CD4-positive, alpha-beta T cell treated with Interleukin-17A for 4 hours (primary cell): ENCODE measurements at regions not wholly inside any gene's neighbourhood (a gene's known extent, or its start where the extent isn't known, plus 50 kb on each side); places are given as distances from the start of the nearest gene placed in this dataset.
"Not testable (repeated sequence)": the region's sequence is repeated elsewhere in the genome, so short reads cannot be mapped to it uniquely, and the experiment has no call there.

Experiments
- DNase-seq: peaks from one replicate; pipeline ENCODE4 v3.0.0-alpha.2; 2020; ENCODE audit warnings: mixed read lengths

DNA sequence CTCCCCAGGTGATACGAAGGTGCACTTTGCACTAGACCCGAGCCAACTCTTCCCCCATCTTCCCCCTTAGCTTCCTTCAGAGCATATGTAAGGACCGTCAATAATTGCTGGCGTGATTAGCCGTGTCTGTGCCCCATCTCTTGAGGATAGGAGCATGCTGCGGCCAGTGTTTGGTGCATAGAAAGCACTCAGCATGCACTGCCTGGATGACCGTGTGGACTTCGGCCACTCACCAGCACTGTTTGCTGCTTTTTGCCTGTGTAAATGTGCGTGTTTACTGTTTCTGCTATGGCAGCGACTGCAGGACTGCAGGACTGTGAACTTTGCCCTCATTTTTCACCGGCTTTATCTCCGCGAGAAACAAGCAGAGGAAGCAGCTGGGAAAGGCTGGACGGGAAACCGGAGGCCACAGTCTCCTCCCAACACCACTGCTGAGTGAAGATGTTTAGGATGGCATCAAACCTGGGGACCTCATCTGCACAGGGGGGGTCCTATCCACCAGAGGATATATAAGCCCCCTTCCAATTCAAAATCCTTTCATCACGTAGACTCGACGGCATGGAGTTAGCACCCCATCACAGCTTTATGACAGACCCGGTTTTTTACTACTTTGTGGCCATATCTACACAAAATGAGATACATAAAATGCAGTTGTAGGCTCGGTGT, 150.6 kb upstream of the AFDN start:
- no peak for DNase-seq

DNA sequence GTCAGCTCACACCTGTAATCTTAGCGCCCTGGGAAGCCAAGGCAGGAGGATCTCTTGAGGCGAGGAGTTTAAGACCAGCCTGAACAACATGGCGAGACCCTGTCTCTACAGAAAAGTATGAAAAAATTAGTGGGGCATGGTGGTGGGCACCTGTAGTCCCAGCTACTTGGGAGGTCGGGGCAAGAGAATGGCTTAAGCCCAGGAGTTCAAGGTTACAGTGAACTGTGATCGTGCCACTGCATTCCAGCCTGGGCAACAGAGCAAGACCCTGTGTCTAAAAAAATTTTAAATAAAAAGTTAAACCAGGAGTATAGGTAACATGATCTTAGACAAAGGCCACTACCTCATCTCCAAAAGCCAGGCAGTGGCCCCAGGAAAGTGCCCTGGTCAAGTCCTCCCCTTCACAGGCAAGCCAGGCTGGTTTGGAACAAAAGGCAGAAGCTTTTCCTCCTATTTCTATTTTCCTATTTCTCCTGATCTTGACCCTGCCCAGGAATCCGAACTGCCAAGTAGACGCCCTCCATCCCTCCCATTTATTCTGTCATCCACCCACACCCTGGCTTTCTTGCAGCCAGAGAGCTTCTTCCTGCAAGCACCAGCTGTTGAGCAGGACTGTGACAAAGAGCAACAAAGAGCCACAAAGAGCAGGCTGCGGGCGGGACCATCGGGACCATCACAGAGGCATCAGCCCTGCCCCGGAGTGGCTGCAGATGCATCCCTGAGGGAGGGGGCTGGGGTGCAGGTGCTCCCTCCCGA, 149.9 kb upstream of the AFDN start:
- no peak for DNase-seq

DNA sequence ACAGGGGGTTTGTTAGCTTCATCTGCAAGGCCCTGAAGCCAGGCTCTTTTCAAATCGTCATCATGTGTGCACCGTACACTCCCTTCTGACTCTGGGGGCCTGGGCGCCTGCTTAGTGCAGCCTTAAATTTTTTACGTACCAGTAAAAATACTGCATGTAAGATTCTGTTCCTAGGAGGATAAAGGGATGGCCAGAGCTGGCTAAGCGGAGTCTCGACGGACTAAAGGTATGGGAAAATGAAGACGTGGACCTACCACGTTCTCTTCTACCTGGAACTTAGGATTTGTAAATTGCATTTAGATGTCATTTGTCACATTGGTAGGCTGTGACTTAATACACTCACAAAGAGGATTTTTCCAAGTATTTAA, 149.3 kb upstream of the AFDN start:
- no peak for DNase-seq

DNA sequence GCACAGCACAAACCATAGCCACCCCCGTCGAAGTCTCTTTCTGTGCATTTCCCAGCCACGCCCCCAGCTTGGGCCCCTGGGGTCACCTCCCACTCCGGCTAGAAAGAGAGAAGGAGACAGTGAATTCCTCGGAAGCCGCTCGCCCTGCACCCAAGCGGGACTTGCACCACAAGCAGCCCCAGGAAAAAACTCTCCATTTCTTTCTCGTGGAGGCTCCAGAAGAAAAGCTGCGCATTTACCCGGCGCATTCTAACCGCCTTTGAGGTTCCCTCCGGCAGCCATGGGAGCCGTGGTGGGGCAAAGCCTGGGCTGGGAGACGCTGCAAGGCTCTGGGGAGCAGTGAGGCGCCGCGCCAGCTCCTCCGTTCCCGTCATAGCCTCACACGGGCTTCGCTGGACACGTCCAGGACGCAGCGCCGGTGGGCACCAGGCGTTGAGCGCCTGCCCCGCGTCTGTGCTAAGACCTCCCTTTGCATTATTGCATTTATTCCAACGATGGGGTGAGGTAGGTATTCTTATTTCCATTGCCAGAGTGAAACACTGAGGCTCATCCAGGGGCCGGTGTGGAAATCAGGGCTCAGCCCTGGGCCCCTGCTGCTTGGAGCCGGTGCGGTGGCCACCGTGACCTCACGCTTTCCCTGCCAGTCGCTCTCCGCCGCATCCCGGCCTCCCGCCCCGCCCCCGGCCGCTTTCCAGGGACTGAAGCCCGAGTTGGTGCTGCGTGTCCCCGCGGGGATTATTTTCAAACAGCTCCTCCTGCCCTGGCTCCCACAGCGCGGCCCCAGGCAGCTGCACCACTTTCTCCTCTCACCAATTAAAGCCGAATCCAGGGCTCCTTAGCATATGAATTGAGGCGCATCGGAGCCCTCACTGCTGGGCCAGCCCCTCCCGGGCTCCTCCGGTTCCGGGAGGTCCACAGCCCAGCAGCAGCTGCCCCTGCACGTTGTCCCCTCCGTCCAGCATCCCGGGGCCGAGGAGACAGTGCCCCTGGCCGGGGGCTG, 148.3 kb upstream of the AFDN start:
- no peak for DNase-seq

DNA sequence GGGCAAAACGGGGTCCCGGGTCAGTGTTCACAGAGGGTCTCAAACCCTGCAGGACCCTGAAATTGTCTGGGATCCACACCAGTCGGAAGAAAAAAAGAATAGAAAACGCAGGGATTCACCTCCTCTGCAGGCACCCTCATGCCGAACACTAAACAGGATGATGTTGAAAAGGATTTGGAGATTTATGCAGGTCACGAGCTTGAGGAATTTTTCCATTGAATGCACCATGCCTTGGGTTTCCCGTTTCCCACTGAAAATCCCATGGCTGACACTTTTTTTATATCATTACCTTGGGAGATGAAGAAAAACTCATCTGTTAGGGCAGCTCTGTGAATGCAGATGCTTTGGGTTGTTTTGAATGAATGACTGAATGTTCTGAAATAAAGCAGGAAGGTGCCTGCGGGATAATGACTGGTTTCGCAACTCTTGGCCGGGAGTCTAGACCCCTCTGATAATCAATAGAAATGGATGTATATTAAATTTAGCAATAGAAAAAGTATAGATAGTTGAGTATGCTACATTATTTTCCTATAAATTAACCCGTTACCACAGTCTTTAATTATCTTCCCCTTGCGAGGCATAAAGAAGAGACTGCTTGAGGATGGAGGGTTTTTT, 147.5 kb upstream of the AFDN start:
- DNase-seq: no peak

DNA sequence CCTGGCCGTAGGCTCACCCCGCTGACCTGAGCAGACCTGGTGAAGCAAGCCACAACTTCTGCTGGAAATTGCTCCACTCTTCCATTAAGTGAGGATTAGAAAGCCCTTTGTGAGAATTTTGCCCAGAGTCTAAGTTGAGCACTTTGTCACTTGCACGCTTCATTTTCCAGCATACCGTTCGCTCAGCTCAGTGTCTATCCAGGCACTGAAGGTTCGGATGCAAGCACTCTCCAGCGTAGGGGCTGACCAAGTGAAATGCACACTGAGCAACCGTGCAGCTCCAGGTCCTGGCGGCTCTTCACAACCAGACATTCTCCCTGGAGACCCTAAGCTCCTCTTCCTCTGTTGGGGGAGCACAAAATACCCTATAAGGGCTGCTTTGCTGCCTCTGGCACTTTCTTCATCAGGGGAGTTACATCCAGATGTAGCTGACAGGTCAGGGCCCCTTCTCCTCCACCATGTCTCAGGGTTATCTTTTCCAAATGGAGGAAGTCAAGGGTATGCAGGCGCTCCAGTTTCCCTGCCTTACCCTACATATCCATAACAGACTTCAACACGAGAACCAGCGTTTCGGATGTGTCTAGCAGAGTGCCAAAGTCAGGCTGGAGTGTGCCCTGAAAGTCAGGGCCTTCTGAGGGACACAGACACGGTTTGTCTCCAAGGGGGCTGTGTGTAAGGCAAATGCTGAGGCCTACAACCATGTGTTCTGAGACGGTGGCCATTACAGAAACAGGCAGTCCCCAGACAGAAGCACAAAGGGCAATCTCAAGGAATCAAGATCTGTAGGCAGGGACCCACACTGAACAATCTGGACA, 146.7 kb upstream of the AFDN start:
- no peak for DNase-seq

DNA sequence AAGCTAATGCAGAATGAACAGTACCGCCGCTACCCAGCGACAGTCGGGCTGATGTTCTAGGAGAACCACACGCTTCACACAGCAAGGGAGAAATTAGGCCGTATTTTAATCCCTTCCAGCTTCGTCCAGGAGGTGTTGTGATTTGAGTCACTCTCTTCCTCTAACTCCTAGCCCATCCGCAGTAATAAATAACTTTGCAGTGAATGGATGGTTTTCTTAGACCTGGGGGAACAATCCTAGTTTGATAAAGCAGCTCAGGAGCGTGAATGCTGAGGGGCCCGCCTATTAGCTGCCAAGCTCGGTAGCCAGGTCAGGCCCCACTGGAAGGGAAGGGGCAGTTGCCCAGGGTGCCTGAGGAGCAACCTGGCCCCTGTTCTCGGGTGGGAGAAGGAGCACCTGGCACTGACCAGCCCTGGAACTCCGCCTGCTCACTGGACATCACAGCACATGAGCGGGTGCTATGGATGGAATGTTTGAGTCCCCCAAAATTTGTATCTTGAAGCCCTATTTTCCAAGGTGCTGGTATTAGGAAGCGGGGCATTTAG, 146.0 kb upstream of the AFDN start:
- no peak for DNase-seq

DNA sequence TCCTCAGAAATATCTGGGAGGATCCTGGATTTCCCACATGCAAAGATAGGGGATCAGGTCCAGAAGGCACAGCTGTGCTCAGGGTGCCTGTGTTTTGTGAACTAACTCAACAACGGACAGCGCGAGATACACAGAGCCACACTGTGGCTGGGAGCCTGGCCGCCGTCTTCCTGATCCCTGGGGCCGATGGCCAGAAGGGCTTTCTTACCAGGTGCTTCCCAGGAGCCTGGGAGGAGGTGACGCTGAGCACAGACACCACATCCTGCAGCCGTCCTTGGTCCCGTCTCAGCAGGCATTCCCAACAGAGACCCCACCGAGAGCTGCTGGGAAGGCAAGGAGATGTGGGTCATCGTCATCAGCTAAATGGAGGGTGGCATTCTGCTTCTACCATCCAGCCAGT, 144.6 kb upstream of the AFDN start:
- DNase-seq: no peak

DNA sequence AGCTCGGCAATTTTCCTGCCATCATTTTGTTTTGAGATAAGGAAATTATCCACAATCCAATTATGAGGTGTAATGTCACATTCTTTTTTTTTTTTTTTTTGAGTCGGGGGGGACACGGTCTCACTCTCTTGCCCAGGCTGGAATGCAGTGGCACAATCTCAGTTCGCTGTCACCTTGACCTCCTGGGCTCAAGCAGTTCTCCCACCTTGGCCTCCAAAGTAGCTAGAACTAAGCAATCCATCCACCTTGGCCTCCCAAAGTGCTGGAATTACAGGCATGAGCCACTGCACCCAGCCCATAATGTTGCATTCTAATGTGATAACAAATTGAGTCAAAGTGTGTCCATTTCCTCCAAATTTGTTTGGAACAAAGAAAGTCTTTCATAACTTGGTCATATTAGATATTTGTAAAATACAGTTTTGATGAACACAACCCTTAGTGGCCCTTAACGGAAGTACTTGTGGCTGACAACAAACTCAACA, 144.1 kb upstream of the AFDN start:
- no peak for DNase-seq

DNA sequence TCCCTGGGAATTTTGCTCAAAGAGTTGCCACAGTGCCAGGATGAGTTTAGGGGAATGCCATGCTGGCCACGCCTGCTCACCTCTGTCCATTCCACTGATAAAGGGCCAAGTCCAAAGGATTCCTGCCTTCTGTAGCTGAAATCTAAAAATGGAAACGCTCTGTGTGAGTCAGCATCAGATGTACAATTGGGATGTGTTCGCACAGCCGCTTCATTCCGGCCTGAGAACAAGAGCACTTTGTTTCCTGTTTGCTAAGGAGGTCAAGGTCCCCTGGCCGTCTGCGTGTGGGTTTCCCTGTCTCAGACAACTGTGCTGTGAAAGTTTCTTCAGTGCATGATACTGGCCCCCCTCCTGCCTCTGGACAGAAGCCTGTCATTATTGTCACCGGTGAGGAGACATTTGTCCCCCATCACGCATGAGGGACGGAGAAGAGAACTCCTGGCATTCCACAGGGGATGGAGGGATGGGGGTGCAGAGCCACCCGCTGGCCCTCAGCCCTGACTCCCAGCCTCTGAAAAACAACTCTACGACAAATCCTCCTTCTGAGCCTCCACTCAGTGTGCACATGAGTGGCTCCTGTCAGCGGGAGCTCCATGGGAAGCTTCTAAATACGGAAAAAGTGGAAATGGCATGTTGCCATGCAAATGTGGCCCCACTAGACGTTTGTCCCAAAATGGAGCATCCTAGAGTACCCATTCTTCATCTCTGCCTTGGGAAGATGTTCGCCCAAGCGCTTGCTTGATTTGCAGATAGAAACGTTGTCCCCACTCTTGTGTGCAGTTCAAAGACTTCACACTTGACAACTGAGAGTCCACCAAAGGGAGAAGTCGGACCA, 143.5 kb upstream of the AFDN start:
- DNase-seq: no peak

DNA sequence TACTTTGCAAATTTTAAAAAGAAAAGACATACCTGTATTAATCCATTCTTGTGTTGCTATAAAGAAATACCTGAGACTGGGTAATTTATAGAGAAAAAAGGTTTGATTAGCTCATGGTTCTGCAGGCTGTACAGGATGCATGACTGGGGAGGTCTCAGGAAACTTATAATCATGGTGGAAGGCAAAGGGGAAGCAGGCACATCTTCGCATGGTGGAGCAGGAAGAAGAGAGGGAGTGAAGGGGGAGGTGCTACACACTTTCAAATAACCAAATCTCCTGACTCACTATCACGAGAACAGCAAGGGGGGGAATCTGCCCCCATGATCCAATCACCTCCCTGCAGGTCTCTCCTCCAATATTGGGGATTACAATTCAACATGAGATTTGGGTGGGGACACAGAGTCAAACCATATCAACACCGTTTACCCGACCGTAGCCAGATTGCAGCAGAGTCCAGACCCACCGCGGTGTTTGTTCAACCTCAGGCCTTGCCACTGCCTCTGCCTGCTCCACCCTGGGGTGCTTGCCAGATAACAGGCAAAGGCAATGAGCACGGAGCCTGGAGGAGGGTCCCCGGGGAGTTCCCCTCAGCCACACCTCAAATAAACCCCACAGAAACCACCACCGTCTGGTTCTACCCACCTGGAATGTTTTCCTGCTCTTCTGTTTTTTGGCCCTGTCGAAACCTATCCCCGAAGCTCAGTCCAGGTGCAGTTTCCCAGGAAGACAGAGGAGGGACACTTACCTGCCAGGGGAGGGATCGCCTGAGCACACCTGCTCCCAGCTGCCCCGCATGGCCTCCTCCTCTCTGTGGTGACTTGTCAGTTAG, 142.2 kb upstream of the AFDN start:
- DNase-seq: no peak

DNA sequence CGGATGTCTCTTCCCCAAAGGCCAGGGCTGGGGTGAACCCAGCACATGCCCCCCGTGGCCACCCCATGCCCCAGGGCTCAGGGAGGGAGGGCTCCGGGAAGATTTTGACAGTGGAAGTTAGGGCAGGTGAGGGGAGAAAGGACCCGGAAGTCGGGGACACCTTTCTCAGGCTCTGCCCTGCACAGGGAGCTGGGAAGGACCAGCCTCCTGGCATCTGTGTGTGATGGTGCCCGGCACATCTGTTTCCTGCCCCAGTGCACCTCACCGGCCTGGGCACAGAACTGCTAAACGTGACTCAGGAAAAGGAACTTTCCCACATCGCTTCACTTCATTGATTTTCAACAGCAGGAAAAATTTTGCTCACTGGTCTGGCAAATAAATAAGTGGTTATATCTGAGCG, 141.1 kb upstream of the AFDN start:
- DNase-seq: no peak

DNA sequence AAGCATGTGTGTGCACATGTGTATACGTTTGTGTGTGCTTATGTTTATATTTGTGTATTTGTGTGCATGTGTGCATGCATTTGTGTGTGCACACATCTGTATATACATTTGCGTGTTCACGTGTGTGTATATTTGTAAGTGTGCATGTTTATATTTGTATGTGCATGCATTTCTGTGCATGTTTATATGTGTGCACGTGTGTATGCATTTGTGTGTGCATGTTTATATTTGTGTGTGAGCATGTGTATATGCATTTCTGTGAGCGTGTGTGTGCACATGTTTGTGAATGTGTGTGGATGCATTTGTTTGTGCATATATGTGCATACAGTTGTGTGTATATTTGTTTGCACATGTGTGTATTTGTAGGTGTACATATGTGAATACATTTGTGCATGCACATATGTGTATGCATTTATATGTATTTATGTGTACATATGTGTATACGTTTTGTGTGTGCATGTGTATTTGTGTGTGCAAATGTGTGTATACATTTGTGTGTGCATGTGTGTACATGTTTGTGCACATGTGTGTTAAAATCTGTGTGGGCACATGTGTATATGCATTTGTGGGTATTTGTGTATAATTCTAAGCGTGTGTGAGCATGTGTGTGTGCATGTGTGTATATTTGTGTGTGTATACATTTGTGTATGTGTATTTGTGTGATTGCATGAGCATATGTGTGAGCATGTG, 140.4 kb upstream of the AFDN start:
- DNase-seq: no peak

DNA sequence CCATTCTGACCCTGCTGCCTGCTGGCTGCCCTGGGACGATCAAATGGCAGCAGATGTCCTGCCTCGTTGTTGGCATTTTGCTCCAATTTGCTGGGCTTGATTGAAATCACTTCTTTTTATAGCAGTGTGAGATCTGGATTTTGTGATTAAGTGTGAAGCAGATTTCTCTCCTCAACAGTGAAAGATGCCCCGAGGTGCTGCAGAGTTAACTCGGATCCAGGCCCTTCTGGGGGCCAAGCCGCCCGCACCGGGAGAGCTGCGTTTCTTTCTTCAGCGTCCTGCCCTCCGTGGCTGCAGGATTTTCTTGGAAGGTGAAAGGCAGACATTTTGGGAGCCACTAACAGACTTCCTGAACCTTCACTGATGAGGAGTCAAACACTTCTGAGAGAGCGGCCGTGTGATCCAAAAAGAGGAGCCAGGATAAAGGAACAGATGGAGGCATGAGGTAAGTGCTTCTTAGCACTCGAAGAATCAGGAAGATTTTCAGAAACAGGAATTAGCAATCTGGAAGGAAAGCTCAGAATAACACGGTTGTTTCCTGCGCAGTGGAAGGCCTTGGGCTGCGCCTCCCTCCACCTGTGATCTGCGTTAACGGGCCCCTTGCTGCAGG, 139.5 kb upstream of the AFDN start:
- no peak for DNase-seq

DNA sequence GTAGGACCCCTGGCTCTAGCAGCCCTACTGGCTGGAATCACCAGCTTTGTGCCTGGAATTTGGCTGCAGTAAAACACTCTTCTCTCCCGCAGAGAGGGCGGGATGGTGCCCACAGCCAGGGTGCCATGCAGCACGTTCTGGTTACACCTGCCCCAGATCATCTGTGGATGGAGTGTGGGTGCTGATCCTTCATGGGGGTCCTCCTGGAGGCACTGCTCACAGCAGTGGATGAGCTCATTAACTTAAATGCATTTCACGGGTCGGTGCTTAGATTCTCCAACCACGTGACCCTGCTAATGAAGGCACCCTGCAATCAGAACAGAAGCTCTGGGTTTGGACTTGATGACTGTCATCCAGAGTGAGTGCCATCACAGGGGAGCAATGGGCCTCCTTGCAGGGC, 138.6 kb upstream of the AFDN start:
- DNase-seq: no peak

DNA sequence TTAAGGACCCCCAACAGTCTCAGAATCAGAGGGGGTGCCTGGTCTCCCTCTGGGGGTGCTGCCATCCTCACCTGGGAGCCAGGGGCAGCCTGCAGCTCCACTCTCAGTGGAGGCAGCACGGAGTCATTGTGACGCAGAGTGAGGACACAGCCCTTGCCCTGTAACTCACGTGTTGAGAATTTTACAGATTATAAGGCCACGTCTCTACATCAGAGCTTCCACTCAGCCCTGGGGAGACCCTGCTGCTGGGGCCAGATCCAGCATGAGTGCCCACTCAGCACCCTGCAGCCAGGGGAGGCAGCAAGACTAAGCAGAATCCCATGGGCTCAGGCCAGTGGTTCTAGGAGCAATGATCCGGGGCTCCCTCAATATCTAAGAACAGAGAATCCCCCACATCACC, 137.4 kb upstream of the AFDN start:
- no peak for DNase-seq

DNA sequence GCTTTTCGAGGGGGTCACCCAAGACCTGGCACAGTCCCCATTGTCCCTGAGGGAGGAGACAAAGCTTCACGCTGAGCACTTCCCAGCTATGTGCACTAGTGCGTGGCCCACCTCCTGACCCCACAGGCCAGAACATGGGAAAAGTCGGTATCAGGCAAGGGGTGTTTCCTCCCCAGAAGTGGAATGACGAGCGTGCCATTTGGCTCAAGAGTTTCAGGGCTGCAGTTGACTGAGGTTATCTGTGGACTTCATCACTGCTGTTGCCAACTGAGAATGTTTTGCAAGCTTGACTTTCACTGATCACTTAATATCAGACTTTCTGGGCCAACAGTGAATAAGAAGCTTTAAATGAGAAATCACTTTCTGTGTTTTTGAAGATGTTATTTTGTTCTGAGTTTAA, 137.0 kb upstream of the AFDN start:
- DNase-seq: no peak

DNA sequence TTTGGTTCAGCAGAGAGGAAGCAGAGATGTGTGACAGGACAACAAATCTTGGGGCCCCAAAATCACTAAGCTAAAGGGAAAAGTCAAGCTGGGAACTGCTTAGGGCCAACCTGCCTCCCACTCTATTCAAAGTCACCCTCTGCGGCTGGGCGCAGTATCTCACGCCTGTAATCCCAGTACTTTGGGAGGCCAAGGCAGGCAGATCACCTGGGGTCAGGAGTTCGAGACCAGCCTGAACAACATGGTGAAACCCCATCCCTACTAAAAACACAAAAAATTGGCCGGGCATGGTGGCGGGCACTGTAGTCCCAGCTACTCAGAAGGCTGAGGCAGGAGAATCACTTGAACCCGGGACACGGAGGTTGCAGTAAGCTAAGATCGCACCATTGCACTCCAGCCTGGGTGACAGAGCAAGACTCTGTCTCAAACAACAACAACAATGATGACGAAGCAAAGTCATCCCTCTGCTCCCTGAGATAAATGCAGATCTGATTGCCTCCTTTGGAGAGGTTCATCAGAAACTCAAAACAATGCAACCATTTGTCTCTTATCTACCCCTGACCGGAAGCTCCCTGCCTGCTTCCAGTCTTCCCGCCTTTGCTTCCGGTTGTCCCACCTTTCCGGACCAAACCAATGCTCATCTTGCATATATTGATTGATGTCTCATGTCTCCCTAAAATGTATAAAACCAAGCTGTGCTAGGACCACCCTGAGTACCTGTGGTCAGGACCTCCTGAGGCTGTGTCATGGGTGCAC, 136.4 kb upstream of the AFDN start:
- DNase-seq: not testable (repeated sequence)
